ENCODE measurements at regions not wholly inside any gene's neighbourhood (a gene's known extent, or its start where the extent isn't known, plus 50 kb on each side); places are given as distances from the start of the nearest gene placed in this dataset.

DNA sequence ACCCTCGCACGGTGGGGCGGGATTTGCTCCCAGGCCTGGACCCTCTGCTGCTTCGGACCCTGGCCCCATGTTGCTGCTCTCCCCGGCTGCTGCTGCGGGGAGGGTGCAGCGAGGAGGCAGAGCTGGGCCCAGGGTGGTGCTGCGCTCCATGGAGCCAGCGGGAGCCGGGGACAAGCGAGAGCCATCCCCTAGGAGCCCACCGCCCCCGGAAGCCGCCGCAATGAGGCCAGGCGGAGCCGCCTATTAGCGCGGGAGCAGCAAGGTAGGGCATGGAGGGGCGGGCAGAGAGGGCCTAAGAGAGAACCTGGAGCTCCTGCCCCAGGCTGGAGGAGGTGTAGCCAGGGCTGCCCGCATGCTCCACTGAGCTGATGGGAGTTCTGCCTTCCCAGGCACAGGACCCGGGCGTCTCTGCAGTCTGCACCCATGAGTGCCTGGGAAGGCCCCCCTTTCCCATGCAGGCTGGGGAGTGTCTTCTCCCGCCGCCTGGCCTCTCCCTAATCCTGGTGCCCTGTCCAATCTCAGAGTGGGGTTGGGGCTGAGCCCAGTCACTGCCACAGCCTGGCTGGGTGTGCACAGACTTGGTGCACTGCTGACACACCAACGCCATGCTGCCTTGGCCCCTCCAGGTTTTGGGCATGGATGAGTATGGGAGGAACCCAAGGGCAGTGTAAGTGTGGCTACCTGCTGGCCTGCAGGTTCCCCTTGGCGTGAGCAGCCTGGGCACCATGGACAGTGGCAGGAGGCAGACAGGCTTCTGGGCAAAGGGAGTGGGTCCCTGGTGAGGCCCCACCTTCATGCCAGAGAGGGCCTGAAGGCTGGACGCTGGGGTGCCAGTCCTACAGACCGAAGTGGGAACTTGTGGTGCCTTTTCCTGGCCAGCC, 360.6 kb upstream of the MAP3K7 start (continued):
- TF ChIP-seq RNF2 (IDR thresholded peaks at IDR 0.05; ENCODE audit: borderline replicate concordance, low read depth, low read length, missing control alignments, poor library complexity, severe bottlenecking) (no peak), RXRA (IDR thresholded peaks at IDR 0.05; ENCODE audit: insufficient read depth, low read depth, low read length) (no peak), BRCA1 (IDR thresholded peaks at IDR 0.05; ENCODE audit: low read depth, low read length) (no peak)

All from H1 (cell line).